Activated CD4-positive, alpha-beta T cell treated with anti-CD3 and anti-CD28 coated beads, Interleukin-2, Interleukin-6, amounts not matched to agents 100 ng/mL and 50 ng/mL, durations not matched to agents 16 hours and 8 hours (primary cell): ENCODE measurements at regions not wholly inside any gene's neighbourhood (a gene's known extent, or its start where the extent isn't known, plus 50 kb on each side); places are given as distances from the start of the nearest gene placed in this dataset.
"Not testable (repeated sequence)": the region's sequence is repeated elsewhere in the genome, so short reads cannot be mapped to it uniquely, and the experiment has no call there.

Experiments
- DNase-seq: peaks from one replicate; pipeline ENCODE4 v3.0.0-alpha.2; 2020

- no peak for DNase-seq
Observed at GRCh38 chr2:154960802-154961583, 262.5 kb downstream of the KCNJ3 start.

- DNase-seq, result no peak
Observed at GRCh38 chr2:154952346-154952980, 254.0 kb downstream of the KCNJ3 start.

- DNase-seq, result not testable (repeated sequence)
Observed at GRCh38 chr2:154947416-154947815, 248.9 kb downstream of the KCNJ3 start.

- no peak for DNase-seq
Observed at GRCh38 chr2:154945984-154946383, 247.5 kb downstream of the KCNJ3 start.

GRCh38 chr2:154941379-154941778 lies 242.9 kb downstream of the KCNJ3 start:
- DNase-seq, result no peak

- no peak for DNase-seq
Observed at GRCh38 chr2:154934213-154934612, 235.7 kb downstream of the KCNJ3 start.

- DNase-seq, result no peak
Observed at GRCh38 chr2:154924531-154924930, 226.0 kb downstream of the KCNJ3 start.

- no peak for DNase-seq
Observed at GRCh38 chr2:154914561-154914960, 216.1 kb downstream of the KCNJ3 start.

GRCh38 chr2:154912215-154912614 lies 213.7 kb downstream of the KCNJ3 start:
- DNase-seq, result no peak

- DNase-seq, result no peak
Observed at GRCh38 chr2:154911729-154912128, 213.2 kb downstream of the KCNJ3 start.

- no peak for DNase-seq
Observed at GRCh38 chr2:154910701-154911100, 212.2 kb downstream of the KCNJ3 start.

- no peak for DNase-seq
Observed at GRCh38 chr2:154908327-154908726, 209.8 kb downstream of the KCNJ3 start.
